Loucy (cell line): ENCODE measurements at regions not wholly inside any gene's neighbourhood (a gene's known extent, or its start where the extent isn't known, plus 50 kb on each side); places are given as distances from the start of the nearest gene placed in this dataset.

Experiments used
- H2AFZ ChIP-seq: fragments of 200-600 bp; sonication (generic); 2 replicates; pipeline ENCODE4 v1.6.0; 2016; ENCODE audit warnings: antibody characterized with exemption, mild to moderate bottlenecking, low read length, moderate library complexity
- H3F3A ChIP-seq: fragments of 200-600 bp; 2 replicates; pipeline ENCODE4 v1.6.0; 2016; ENCODE audit warnings: antibody characterized with exemption, low read depth, mild to moderate bottlenecking
- H3K27me3 ChIP-seq: fragments of 200-600 bp; sonication (generic); 2 replicates; pipeline ENCODE4 v1.6.1; 2014; ENCODE audit warnings: low read length, mild to moderate bottlenecking; ENCODE audit not compliant: insufficient read depth, poor library complexity, severe bottlenecking
- H3K36me3 ChIP-seq: fragments of 200-600 bp; sonication (generic); 2 replicates; pipeline ENCODE4 v1.6.1; 2016; ENCODE audit warnings: low read length; ENCODE audit not compliant: insufficient read depth
- H3K4me1 ChIP-seq: fragments of 200-600 bp; sonication (generic); 2 replicates; pipeline ENCODE4 v1.5.1; 2014; ENCODE audit warnings: low read length, mild to moderate bottlenecking; ENCODE audit not compliant: insufficient read depth, poor library complexity, severe bottlenecking
- H3K4me2 ChIP-seq: fragments of 200-600 bp; sonication (generic); 2 replicates; pipeline ENCODE4 v1.6.0; 2014; ENCODE audit warnings: antibody characterized with exemption, low read length, low read depth, mild to moderate bottlenecking; ENCODE audit not compliant: poor library complexity, severe bottlenecking
- H3K4me3 ChIP-seq: fragments of 200-600 bp; sonication (generic); 2 replicates; pipeline ENCODE4 v1.5.1; 2014; ENCODE audit warnings: low read length, mild to moderate bottlenecking, mixed read lengths; ENCODE audit not compliant: poor library complexity, severe bottlenecking
- H3K79me2 ChIP-seq: fragments of 200-600 bp; sonication (generic); 2 replicates; pipeline ENCODE4 v1.6.1; 2014; ENCODE audit warnings: low read length; ENCODE audit not compliant: insufficient read depth
- H3K9ac ChIP-seq: fragments of 200-600 bp; sonication (generic); 2 replicates; pipeline ENCODE4 v1.6.0; 2014; ENCODE audit warnings: mild to moderate bottlenecking, low read depth, low read length, moderate library complexity; ENCODE audit not compliant: poor library complexity, severe bottlenecking
- H3K9me2 ChIP-seq: fragments of 200-600 bp; sonication (generic); replicated peaks from 2 replicates; pipeline ENCODE4 v1.6.1; 2016; ENCODE audit warnings: low read depth, low read length, mixed read lengths
- H3K9me3 ChIP-seq: fragments of 200-600 bp; sonication (generic); 2 replicates; pipeline ENCODE4 v1.6.1; 2014; ENCODE audit warnings: mild to moderate bottlenecking, antibody characterized with exemption, low read length, low read depth; ENCODE audit not compliant: insufficient read depth
- H4K20me1 ChIP-seq: fragments of 200-600 bp; sonication (generic); 2 replicates; pipeline ENCODE4 v1.6.0; 2014; ENCODE audit warnings: antibody characterized with exemption, low read length, mild to moderate bottlenecking; ENCODE audit not compliant: insufficient read depth, poor library complexity, severe bottlenecking
- EZH2phosphoT487 ChIP-seq: fragments of 200-600 bp; IDR thresholded peaks from 2 replicates; pipeline ENCODE4 v1.6.1; 2018; ENCODE audit warnings: antibody characterized with exemption, mild to moderate bottlenecking, moderate library complexity, borderline replicate concordance
- TF ChIP-seq, protein P1 (sequence below): fragments of 200-600 bp; sonication (generic); conservative IDR thresholded peaks from 2 replicates; pipeline ENCODE4 v1.5.1; 2014; ENCODE audit warnings: mild to moderate bottlenecking, antibody characterized with exemption, low read length

- H3K4me1 ChIP-seq: no peaks in the 10 kb centered on the region
- H2AFZ ChIP-seq: no peak overlapping the region
- no peaks in the 10 kb centered on the region for H4K20me1 ChIP-seq
- H3K36me3 ChIP-seq: no peaks in the 10 kb centered on the region
- H3K9me2 ChIP-seq: no peaks in the 10 kb centered on the region
- H3K9ac ChIP-seq: no peak overlapping the region
- no peaks in the 10 kb centered on the region for H3K27me3 ChIP-seq
- H3K4me3 ChIP-seq: no peak overlapping the region
- no peaks in the 10 kb centered on the region for H3K79me2 ChIP-seq
- TF ChIP-seq, protein P1, sequence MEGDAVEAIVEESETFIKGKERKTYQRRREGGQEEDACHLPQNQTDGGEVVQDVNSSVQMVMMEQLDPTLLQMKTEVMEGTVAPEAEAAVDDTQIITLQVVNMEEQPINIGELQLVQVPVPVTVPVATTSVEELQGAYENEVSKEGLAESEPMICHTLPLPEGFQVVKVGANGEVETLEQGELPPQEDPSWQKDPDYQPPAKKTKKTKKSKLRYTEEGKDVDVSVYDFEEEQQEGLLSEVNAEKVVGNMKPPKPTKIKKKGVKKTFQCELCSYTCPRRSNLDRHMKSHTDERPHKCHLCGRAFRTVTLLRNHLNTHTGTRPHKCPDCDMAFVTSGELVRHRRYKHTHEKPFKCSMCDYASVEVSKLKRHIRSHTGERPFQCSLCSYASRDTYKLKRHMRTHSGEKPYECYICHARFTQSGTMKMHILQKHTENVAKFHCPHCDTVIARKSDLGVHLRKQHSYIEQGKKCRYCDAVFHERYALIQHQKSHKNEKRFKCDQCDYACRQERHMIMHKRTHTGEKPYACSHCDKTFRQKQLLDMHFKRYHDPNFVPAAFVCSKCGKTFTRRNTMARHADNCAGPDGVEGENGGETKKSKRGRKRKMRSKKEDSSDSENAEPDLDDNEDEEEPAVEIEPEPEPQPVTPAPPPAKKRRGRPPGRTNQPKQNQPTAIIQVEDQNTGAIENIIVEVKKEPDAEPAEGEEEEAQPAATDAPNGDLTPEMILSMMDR: no peak
- no peak for TF ChIP-seq EZH2phosphoT487
- no peak overlapping the region for H3K4me2 ChIP-seq
- no peaks in the 10 kb centered on the region for H3F3A ChIP-seq
- H3K9me3 ChIP-seq: no peaks in the 10 kb centered on the region
Observed at GRCh38 chr6:40252531-40253258, 318.4 kb upstream of the MOCS1 start.

- Histone ChIP-seq H3K4me3 (no peak overlapping the region), H4K20me1 (no peaks in the 10 kb centered on the region), H3K9ac (no peak overlapping the region), H3K4me2 (no peak overlapping the region), H3K27me3 (no peaks in the 10 kb centered on the region), H3K36me3 (no peaks in the 10 kb centered on the region), H2AFZ (no peak overlapping the region), H3K79me2 (no peaks in the 10 kb centered on the region), H3K4me1 (no peaks in the 10 kb centered on the region), H3K9me2 (no peaks in the 10 kb centered on the region), H3F3A (no peaks in the 10 kb centered on the region), H3K9me3 (no peaks in the 10 kb centered on the region)
- no peak for TF ChIP-seq EZH2phosphoT487
- TF ChIP-seq, protein P1: no peak
Observed at GRCh38 chr6:40251637-40252300, 317.5 kb upstream of the MOCS1 start.

DNA sequence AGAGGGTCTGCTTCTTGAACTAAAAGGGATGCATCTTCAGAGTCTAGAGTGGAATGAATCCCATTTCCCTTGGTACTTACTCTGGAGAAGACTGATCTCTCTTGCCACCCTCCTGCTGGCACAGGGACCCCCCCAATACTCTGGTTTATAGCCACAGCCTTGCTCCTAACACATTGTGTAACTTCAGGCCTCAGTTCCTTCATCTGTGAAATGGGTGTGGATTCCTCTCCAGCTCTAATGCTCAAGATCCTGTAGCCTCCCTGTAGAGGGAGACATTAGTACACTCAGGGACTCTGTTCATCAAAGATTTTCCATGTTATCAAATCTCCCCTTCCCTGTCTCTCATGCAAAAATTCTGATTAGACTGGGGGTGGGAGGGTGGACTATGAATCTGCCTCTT is 315.7 kb upstream of the MOCS1 start:
- Histone ChIP-seq H3K4me2 (no peak overlapping the region), H2AFZ (no peak overlapping the region), H4K20me1 (no peaks in the 10 kb centered on the region), H3K4me3 (no peak overlapping the region), H3K79me2 (no peaks in the 10 kb centered on the region), H3K9ac (no peak overlapping the region), H3K27me3 (no peaks in the 10 kb centered on the region), H3K9me3 (no peaks in the 10 kb centered on the region), H3K36me3 (no peaks in the 10 kb centered on the region), H3K9me2 (no peaks in the 10 kb centered on the region), H3K4me1 (no peaks in the 10 kb centered on the region), H3F3A (no peaks in the 10 kb centered on the region)
- TF ChIP-seq, protein P1: peak; percentile 20; the same call in 1 of the 2 replicates
- TF ChIP-seq EZH2phosphoT487: no peak
